ENCODE measurements at regions not wholly inside any gene's neighbourhood (a gene's known extent, or its start where the extent isn't known, plus 50 kb on each side); places are given as distances from the start of the nearest gene placed in this dataset.

DNA sequence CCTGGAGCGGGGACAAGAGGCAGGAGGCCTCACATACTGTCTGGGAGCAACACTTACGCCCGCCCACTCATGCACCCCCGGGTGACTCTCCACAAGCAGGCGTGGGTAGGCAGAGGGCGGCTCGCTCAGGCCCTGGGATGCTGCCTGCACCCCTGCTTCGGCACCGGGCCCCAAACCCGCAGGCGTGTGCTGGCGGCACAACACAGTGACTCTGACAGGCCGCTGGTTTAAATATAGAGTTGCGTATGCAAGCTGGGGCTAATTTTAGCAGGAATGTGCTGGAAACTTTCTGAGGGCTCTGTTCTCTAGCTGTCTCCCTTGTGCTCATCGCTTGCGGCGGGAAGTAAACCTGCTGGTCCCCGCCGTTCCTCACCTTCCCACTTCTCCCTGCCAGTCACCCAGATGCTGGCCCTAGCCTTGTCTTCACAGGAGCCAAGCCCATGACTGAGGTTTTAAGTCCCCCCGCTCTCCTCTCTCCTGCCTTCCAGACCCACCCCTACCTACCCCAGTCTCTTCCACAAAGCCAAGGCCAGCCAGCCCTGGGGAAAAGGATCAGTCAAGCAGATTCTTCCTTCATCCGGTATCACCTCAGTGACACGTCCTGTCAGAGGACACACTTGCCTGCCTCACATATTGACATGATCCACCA lies 94.5 kb upstream of the FOXP4 start:
- DNase-seq: peak; percentile 75

DNA sequence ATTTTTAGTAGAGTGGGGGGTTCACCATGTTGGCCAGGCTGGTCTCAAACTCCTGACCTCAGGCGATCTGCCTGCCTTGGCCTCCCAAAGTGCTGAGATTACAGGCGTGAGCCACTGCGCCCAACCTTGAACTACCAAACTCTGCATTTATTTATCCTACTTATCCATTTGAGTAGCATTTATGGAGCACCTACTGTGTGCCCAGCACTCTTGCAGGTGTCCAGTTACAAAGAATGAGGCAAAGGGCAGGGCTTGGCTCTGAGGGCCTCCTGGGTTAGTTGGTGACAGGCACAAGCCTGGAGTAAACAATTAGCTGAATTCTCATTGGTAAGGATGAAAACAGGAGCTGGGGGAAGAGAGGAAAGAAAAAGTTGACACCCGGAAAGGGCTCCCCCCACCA lies 93.4 kb upstream of the FOXP4 start:
- no peak for DNase-seq

DNA sequence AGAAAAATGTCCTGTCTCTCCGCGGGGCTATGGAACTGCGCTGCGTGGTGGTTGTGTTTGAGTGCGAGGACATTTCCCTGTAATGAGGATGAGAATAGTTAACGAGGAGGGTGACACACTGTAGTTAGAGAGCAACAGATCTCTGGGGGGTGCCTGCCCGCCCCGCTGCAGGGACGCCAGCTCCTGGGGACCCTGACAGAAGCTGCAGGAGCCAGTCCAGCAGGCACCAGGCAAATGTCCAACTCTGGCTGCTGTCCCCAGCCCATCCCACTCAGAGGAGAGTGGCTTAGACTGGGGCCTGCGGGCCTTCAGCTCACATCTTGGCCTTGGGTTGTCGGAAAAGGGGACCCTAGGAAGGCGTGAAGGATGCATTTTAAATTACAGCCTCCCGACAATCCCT lies 92.9 kb upstream of the FOXP4 start:
- DNase-seq: no peak

DNA sequence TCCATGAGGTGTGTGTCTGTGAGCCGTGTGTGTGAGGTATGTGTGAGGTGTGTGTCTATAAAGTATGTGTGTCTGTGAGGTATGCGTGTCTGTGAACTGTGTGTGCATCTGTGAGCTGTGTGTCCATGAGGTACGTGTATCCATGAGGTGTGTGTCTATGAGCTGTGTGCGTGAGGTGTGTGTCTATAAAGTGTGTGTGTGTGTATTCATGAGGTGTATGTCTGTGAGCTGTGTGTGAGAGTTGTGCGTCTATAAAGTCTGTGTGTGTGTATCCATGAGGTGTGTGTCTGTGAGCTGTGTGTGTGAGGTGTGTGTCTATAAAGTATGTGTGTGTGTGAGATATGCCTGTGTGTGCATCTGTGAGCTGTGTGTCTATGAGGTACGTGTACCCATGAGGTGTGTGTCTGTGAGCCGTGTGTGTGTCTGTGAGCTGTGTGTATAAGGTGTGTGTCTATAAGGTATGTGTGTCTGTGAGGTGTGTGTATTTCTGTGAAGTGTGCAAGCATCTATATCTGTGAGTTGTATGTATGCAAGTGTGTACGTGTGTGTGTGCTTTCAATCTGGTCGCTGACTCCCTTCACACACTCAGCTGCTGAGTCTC lies 91.9 kb upstream of the FOXP4 start:
- no peak for DNase-seq

DNA sequence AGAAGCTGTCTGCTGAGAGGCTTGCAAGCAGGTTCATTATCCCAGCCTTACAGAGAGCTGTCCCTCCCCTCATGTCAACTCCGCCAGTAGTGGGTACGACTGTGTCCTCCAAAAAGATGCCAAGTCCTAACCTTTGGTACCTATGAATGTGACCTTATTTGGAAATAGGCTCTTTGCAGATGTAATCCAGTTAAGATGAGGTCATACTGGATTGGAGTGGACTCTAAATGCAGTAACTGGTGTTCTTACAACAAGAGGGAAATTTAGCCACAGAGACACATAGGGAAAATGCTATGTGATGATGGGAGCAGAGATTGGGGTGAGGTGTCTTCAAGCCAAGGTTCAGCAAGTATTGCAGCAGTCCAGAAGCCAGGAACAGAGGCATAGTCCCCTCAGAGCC lies 90.8 kb upstream of the FOXP4 start:
- no peak for DNase-seq

DNA sequence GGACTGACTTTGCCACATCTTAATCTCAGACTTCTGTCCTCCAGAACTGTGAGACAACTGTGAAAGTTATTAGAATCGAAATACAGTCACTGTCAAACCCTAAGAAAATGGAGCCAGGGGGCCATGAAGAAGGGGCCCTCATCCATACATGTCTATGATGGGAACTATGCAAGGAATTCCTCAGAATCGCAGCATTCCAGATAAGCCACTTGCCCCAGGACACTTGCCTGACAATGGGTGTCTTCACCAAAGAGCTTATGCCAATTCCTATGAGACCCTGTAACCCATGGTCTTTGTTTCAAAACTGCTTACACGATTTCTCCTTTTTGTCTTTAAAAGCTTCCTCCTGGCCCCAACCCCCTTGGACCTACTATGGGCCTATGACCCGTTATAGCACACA lies 90.4 kb upstream of the FOXP4 start:
- no peak for DNase-seq

DNA sequence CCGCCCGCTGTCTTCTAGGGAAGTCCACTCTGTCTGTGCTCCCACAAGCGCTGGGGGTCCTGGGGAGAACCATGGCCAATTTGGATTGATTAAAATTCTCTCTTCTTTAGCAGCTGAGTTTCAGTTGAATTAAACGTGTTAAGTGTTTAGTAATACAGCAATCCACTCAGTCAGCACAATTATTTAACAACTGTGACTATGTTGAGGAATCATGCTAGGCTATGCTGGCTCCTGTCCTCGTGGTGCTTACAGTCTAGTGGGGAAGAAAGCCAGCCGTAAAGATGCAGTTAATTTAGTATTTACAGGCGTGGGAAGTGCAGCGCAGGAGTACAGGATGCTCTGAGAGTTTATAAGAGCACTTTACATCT lies 88.9 kb upstream of the FOXP4 start:
- DNase-seq: no peak

DNA sequence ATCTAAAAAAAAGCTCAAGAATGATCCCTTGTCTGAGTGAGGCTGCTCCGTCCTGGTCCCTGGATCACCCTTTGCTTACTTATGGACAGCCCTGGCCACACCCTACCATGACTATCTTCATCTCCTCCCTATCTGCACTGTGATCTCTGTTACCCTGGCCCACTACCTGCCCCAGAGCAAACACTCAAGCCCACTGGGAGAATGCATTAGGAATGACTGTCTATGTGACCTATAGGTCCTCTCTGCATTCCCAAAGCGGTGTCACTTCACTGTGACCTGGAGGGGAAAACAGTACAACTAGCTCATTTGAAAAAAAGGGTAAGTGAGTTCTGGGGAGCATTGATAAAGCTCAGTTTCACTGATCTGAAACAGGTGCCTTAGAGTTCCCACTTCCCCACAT lies 86.4 kb upstream of the FOXP4 start:
- no peak for DNase-seq

DNA sequence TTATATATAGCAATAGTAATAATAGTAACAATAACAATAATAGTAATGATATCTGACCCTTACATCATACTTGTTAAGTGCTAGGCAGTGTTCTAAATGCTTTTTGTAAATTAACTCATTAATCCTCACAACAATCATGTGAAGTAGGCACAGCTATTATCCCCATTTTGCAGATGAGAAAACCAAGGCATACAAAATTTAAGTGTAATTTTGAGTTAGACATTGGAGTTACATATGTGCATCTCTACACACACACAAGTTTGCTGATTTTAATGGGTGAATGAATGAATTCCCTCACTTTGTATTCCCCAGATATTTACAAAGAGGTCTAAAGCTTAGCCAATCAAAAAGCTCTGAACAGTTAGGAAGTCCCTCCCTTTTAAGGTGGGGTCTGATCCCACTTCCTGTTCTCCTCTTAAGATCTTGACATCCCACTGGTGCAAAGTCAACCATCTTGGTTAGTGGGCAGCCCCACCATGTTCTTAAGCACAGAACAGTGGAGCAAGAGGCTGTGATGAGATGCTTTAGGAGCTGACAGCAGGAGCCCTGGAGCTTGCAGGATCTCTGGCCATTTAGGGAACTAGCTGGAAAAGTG lies 85.3 kb upstream of the FOXP4 start:
- peak; percentile 41 for DNase-seq

DNA sequence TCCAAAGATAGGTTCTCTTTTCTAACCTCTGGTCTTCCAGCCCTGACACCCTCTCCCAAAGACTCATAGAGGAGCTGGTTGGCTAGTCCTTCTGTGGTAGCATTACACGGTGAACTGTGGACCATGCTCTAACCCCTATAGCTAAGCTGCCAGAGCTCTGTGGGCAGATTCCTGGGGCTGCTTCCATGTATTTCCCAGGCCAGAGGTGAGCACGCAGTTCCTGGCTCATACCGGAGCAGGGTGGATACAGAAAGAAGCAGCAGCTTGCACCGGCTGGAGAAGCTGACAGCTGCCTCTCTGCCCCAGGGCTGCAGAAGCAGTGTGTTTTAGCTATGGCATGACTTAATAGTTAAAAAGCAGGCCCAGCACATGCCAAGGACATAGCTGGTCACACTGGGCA lies 84.1 kb upstream of the FOXP4 start:
- DNase-seq: no peak

DNA sequence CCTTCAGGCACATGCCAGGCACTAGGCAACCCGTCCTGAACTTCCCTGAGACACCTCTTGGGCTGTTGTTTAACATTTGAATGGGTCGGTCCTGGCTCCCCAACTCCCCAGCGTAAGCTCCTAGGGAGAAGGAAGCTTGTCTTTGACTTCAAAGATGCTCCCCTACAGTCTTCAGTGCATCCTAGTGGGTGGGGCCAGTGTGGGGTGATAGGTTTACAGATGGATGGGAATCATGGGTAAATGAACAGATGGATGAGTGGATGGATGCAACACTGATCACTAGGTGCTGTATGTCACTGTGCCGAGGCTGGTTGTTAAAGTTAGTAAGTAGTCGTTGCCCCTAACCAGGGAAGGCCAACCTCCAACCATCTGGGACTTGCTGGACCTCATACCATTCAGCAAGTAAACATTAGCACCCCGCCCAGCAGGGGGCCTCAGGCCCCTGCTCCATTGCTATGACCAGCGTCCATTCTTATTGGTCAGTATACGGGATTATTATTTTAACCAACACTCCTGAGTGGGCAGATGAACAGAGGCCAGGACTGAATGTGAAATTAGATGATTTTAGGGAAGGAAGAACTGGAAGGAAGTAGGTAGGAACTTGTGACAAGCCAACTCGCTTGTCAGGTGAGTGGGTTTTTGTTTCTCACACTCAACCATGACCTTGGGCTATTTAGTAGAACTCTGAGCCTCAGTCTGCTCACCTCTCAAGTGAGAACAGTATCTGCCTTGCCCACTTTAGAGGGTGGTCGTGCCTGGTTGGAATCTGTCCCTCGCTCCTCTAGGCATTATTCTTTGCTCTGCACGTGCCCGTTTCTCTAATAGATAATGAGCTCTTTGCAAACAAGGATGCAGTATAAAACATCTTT lies 82.9 kb upstream of the FOXP4 start:
- peak; percentile 21 for DNase-seq

DNA sequence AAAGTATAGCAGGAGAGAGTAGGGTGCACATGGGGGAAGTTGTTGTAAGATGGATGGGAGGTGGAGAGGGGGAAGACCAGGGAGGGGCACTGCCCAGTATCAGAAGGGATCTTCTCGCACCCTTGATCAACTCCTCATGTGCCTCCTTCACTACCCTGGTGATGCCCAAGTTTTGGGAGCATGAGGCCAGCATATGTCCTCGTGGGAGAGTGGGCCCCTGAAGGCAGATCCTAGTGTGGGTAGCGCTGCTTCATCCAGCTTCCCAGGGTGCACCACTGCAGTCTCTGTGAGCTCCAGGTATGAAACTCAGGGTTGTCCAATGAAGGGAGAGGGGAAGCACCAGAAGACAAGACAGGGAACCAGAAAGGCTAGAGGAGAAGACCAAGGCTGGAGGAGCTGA lies 82.2 kb upstream of the FOXP4 start:
- DNase-seq: no peak

DNA sequence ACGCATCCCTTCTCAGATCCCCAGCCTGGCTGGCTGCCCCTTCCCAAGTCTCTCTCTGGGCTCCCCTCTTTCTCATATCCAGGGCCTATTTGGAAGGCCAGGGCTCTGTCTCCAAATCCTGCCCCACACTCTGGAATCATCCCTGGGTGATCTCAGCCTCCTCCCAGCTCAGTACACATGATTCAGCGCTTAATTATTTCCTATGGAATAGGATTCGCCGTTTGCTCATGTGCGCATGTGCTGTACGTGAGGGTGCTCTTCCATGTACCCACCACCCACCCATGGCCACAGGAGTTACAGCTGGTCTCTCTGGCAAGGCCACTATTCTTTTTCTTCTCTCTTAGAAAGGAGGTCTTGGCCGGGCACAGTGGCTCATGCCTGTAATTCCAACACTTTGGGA lies 81.7 kb upstream of the FOXP4 start:
- DNase-seq: no peak

DNA sequence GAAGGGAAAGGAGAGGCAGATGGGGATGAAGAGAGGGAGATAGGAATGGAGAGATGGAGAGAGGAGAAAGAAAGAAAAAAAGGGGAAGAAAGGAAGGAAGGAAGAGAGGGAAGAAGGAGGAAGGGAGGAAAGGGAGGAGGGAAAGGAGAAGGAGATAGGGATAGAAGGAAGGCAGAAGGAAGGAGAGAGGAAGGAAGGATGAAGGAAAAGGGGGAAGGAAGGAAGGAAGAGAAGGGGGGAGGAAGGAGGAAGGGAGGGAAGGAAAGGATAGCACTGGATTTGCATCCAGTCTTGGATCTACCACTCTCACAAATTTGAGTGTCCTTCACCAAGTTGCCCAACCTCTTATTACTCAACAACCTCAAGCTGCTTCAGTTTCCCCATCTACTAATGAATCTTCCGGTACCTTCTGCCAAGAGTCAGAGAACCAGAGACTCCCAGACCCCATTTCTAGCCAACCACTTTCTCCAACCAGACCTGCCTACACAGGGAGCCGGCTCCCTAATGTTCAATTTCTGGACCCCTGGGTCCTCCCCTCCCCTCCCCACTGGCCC lies 79.7 kb upstream of the FOXP4 start:
- DNase-seq: peak; percentile 62

DNA sequence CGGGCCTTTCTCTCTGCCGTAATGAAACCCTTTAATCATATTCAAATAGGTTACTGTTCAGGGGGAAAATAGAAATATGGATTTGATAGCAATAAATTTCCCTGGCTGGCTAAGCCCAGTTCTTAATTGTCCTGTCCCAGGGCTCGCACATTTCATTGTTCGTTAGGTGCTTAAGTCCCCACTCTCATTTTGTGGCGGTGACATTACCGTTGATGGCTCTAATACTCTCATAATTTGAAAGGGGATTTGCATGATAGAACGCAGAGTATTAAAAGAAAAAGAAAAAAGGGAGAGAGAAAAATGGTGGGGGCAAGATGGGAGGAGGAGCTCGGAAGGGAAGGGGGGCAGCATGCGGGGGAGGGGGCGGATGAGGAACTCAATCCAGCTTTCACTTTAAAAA lies 79.1 kb upstream of the FOXP4 start:
- no peak for DNase-seq

DNA sequence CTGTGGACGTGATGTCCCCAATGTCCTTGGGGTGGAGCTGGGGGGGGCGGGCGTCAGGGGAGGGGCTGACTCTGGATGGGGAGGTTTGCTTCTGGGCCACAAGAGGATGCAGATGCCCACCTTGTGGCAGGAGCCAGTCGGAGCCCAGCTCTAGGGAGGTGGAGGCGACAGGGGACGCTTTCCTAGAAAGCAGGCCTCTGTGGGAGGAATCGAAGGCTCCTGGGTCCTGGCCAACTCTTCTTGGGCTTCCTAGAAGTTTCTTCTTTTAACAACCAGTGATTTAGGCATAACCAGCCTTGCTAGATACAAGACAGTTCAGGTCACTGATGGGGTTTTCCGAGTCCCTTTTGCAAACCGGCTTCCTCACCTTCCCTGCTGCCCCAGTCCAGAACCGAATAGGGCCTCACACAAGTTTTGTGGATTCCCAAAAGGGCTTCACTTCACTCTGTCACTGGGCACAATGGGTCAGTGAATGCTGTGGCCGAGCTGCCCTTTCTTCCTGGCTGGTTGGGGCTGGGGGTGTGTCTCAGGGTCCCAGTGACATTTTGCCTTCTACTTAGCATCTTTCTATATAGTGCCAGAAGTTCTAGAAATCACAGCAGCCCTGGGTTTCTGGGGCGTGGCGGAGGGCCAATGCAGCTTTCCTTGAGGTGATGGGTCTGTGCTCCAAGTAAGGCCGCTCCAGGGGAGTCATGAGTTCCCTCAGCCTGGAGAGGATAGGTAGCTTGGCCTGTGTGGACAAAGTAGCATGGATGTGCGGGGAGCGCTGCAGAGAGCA lies 78.4 kb upstream of the FOXP4 start:
- DNase-seq: no peak

DNA sequence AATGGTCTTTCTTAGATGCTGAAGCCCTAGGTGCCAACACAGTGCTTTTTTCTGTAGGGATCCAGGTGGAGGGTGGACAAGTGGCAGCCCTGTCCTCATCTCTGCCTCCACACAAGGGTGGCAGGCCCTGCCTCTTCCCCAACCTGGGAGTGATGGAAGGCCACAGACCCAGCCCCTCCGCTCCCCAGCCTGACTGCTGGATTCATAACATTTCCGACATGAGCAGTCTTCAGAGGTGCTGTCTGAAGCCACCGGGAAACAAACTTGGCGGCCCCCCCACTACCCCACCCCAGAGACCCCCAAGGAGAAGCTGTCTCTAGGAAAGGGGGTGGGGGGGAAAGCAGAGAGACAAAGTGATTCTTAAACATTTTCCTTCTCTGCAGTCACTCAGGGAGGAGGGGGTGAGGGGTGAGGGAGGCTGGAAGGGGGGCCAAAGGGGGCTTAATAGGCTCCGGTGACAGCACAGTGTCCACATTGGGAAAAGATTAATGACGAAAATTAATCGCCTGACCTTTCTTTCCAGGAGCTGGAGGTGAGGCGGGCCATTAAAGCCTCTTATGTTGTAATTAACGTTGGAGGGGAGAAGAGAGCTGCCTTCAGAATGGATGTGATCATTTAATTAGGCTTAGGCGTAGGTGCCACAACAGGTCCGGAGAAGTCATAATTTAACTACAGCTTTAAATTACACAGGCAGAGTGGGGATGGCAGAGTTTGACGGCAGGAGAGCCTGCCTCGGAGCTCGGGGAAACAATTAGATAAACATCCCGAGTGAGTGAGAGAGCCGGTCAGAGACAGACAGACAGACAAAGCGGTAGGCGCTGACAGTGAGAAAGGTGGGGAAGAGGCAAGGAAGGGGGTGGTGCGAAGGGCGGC lies 76.8 kb upstream of the FOXP4 start:
- no peak for DNase-seq

DNA sequence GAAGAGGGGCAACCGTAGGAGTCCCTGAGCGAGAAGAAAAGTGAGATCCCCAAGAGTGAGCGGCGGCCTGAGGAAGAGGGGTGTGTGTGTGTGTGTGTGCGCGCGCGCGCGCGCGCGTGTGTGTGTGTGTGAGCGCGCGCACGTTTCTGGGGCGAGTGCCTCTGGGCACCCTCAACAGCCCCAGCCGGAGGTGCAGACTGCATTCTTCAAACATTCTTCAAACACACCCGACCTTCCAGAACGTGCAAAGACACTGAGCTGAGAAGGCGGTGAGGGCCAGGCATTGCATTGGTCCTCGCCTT lies 76.2 kb upstream of the FOXP4 start:
- DNase-seq: no peak

DNA sequence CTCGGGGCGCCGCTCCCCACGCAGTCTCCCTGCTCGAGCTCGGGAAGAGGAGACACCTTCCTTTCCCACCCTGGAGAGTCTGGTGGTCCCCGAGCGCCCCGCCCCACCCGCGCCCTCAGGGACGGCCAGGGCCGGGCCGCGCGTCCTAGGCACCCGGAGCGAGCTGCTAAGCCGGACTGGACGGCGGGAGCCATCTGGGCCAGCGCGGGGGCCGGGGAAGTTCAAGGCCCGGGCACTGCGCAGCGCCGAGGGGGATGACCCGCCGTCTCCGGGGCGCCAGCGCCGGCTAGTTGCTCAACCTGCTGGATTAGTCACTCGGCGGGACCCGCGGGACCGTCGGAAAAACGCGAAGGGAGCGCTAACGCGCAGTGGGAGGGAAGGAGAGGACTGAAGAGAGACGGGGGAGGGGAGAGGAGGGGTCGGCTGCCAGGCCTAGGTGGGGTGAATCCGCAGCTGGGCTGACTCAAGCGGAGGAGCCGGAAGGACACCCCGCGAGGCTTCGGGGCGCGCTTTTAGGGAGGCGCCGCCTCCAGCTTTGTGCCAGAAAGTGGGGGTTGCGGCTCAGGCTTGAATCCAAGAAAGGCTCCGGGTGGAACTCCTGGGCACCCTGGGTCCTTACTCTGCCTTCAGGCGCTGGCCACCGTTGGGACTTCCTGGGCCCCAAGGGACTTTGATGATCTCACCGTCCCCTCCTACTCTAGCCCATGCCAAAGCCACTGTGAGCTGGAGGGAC lies 75.7 kb upstream of the FOXP4 start:
- DNase-seq: peak; percentile 67

DNA sequence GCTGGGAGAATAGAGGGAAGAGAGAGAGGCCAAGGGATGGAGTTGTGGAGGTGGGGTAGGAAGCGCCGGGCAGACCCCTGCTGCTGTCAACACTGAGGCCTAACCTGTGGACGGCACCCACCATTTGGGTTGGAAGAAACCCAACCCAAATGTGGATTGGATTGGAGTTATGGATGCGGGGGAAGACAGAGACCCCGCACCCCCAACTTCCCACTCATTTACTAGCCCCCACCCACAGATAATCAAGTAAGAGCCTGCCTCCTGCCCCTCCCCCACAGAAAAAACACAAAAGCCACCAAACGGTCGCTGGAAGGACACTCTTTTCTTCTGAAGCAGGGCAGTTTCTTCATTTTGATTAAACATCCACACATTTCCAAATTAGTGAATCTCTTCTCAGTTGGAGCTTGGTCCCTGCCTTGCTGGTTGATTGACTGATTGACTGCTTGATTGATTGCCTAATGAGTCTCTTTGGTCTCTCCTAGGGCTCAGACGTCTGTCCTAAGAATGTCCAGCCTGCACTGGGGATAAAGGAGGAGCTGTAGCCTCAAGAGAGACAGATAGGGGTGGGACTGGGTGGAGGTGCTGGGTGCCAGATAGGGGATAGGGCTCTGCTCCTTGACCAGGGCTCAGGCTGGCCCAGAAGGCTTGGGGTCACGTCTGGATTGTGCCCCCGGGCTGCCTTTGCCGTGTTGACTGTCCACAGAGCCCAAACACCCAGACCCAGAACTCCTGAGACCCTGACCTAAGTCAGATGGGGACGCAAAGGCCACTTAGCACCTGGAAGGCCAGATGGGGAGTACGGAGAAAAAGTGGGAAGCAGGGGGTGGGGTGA lies 74.9 kb upstream of the FOXP4 start:
- no peak for DNase-seq
